WTC11 (cell line): ENCODE measurements at regions not wholly inside any gene's neighbourhood (a gene's known extent, or its start where the extent isn't known, plus 50 kb on each side); places are given as distances from the start of the nearest gene placed in this dataset.

Source experiments
- CTCF ChIP-seq: fragments of 200-600 bp; IDR thresholded peaks from 2 replicates; pipeline ENCODE4 v1.8.0; 2022; ENCODE audit warnings: antibody characterized with exemption
- JUN ChIP-seq: sonication (generic); formaldehyde crosslinking; IDR thresholded peaks from 2 replicates; pipeline ENCODE4 v1.8.0; 2023; ENCODE audit warnings: mild to moderate bottlenecking, missing genetic modification reagents
- NFYB ChIP-seq: sonication (generic); formaldehyde crosslinking; conservative IDR thresholded peaks from 2 replicates; pipeline ENCODE4 v1.8.0; 2022; ENCODE audit warnings: low read depth, missing genetic modification reagents
- NR1H2 ChIP-seq: sonication (generic); formaldehyde crosslinking; IDR thresholded peaks from 2 replicates; pipeline ENCODE4 v1.9.0; 2021; ENCODE audit warnings: mild to moderate bottlenecking, moderate library complexity, missing genetic modification reagents
- RORB ChIP-seq: fragments of 250-450 bp; sonication (Bioruptor Pico); IDR thresholded peaks from 2 replicates; pipeline ENCODE4 v1.9.0; 2021; ENCODE audit warnings: mild to moderate bottlenecking
- SP1 ChIP-seq: sonication (generic); formaldehyde crosslinking; conservative IDR thresholded peaks from 2 replicates; pipeline ENCODE4 v1.8.1; 2022; ENCODE audit warnings: missing genetic modification reagents
- STAT6 ChIP-seq: sonication (generic); formaldehyde crosslinking; conservative IDR thresholded peaks from 2 replicates; pipeline ENCODE4 v1.8.1; 2023; ENCODE audit warnings: mild to moderate bottlenecking, low read depth, missing genetic modification reagents, moderate library complexity
- TCF7 ChIP-seq: sonication (generic); formaldehyde crosslinking; IDR thresholded peaks from 2 replicates; pipeline ENCODE4 v1.8.0; 2022; ENCODE audit warnings: mild to moderate bottlenecking, low read depth, missing genetic modification reagents, moderate library complexity
- TEAD4 ChIP-seq: sonication (generic); formaldehyde crosslinking; IDR thresholded peaks from 2 replicates; pipeline ENCODE4 v1.8.0; 2022; ENCODE audit warnings: mild to moderate bottlenecking, missing genetic modification reagents
- TP53 ChIP-seq: sonication (generic); formaldehyde crosslinking; IDR thresholded peaks from 2 replicates; pipeline ENCODE4 v1.8.1; 2023; ENCODE audit warnings: mild to moderate bottlenecking, missing genetic modification reagents
- ZSCAN18 ChIP-seq: fragments of 250-450 bp; sonication (Bioruptor Pico); IDR thresholded peaks from 2 replicates; pipeline ENCODE4 v2.1.2; 2022; ENCODE audit warnings: mild to moderate bottlenecking, moderate library complexity

- TF ChIP-seq CTCF (no peak), NFYB (CRISPR knock-in tag) (no peak), TEAD4 (CRISPR knock-in tag) (no peak), NR1H2 (CRISPR knock-in tag) (no peak), RORB (CRISPR knock-in tag) (no peak), TCF7 (CRISPR knock-in tag) (no peak), TP53 (CRISPR knock-in tag) (no peak), STAT6 (CRISPR knock-in tag) (no peak), ZSCAN18 (CRISPR knock-in tag) (no peak), JUN (no peak), SP1 (CRISPR knock-in tag) (no peak)
Measured at GRCh38 chr2:146251328-146251727, 1593.5 kb upstream of the ACVR2A start.
